K562 (cell line): ENCODE measurements at regions not wholly inside any gene's neighbourhood (a gene's known extent, or its start where the extent isn't known, plus 50 kb on each side); places are given as distances from the start of the nearest gene placed in this dataset.
A peak's percentile ranks its signal among the peaks of the same experiment; 100 is the strongest.

Experiments
- CBFB ChIP-seq: sonication (generic); formaldehyde crosslinking; IDR thresholded peaks from 2 replicates; pipeline ENCODE4 v1.4.0; 2020; ENCODE audit warnings: mild to moderate bottlenecking, missing genetic modification reagents
- EGR1 ChIP-seq: fragments of 450-650 bp; conservative IDR thresholded peaks from 2 replicates; pipeline ENCODE4 v1.6.1; 2017; ENCODE audit warnings: mild to moderate bottlenecking
- NR2C2 ChIP-seq, 2 experiments: fragments of 200-800 bp in 1 of 2; sonication (Bioruptor generic) in 1 of 2; sonication (generic) in 1 of 2; formaldehyde crosslinking in 1 of 2; IDR thresholded peaks; 2 replicates each; pipeline versions ENCODE4 v1.6.1 to v1.8.0; 2016 to 2022; ENCODE audit warnings: mild to moderate bottlenecking in 1 of 2, missing compliant biosample characterization in 1 of 2, missing genetic modification characterization in 1 of 2, missing genetic modification reagents in 1 of 2
- PHF20 ChIP-seq: fragments of 450-650 bp; IDR thresholded peaks from 2 replicates; pipeline ENCODE4 v1.6.1; 2018; ENCODE audit not compliant: partially characterized antibody
- POLR2B ChIP-seq: fragments of 450-650 bp; IDR thresholded peaks from 2 replicates; pipeline ENCODE4 v1.6.1; 2018; ENCODE audit warnings: low read depth; ENCODE audit not compliant: partially characterized antibody
- SETDB1 ChIP-seq: IDR thresholded peaks from one replicate; pipeline ENCODE4 v1.6.1; 2012; ENCODE audit warnings: low read length, control low read depth, inconsistent platforms
- SMAD4 ChIP-seq: fragments of 250-450 bp; sonication (Bioruptor Pico); conservative IDR thresholded peaks from 2 replicates; pipeline ENCODE4 v1.8.0; 2021; ENCODE audit warnings: inconsistent platforms, mild to moderate bottlenecking, moderate library complexity
- SNRNP70 ChIP-seq: fragments of 200-400 bp; formaldehyde crosslinking; optimal IDR thresholded peaks from 2 replicates; pipeline ENCODE3; 2017; ENCODE audit warnings: low read depth, low read length
- TRIM28 ChIP-seq: fragments of 450-650 bp; IDR thresholded peaks from 2 replicates; pipeline ENCODE4 v1.6.1; 2017
- ZNF133 ChIP-seq: fragments of 250-450 bp; sonication (Bioruptor Pico); IDR thresholded peaks from 2 replicates; pipeline ENCODE4 v1.4.0; 2020; ENCODE audit warnings: mild to moderate bottlenecking
- ZNF175 ChIP-seq: fragments of 200-800 bp; sonication (Bioruptor generic); IDR thresholded peaks from 2 replicates; pipeline ENCODE4 v1.6.1; 2016; ENCODE audit warnings: low read depth, mild to moderate bottlenecking, missing genetic modification characterization, missing compliant biosample characterization
- ZNF57 ChIP-seq: fragments of 450-650 bp; formaldehyde crosslinking; IDR thresholded peaks from 2 replicates; pipeline ENCODE4 v1.4.0; 2020; ENCODE audit warnings: mild to moderate bottlenecking, moderate library complexity
- TF ChIP-seq, protein P1 (sequence below), 2 experiments: fragments of 150-350 bp in 1 of 2; IDR thresholded peaks; 2 replicates each; pipeline ENCODE4 v1.6.1; 2012 to 2016; ENCODE audit warnings: low read depth in 2 of 2, low read length in 2 of 2, mild to moderate bottlenecking in 1 of 2, moderate library complexity in 1 of 2
- TF ChIP-seq, protein P2 (sequence below), 2 experiments: fragments of 450-650 bp; IDR thresholded peaks; 2 replicates each; pipeline ENCODE4 v1.6.1; 2016
- TF ChIP-seq, protein P3 (sequence below), 2 experiments: IDR thresholded peaks in 1 of 2; conservative IDR thresholded peaks in 1 of 2; 2 replicates each; pipeline ENCODE4 v1.6.1; 2016; ENCODE audit warnings: low read depth in 2 of 2, mild to moderate bottlenecking in 1 of 2, missing compliant biosample characterization in 1 of 2, missing genetic modification characterization in 1 of 2, moderate library complexity in 1 of 2

DNA sequence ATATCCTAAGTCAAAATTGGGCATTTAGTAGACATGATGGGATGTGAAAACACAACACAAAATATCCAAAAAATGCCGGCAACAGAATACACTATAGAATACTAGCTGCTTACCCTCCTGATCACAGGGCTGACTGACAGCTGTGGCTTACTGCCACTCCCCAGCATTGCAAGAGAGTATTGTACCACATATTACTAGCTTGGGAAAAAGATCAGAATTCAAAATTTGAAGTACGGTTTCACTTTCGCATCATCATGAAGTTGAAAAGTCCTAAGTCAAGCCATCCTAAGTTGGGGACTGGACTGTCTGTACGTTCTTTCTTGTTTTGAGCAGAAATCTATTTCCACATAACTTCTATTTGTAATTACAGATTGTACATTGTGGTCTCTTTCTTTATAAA lies 851.4 kb downstream of the MAT2B start (continued):
- TF ChIP-seq, protein P1, sequence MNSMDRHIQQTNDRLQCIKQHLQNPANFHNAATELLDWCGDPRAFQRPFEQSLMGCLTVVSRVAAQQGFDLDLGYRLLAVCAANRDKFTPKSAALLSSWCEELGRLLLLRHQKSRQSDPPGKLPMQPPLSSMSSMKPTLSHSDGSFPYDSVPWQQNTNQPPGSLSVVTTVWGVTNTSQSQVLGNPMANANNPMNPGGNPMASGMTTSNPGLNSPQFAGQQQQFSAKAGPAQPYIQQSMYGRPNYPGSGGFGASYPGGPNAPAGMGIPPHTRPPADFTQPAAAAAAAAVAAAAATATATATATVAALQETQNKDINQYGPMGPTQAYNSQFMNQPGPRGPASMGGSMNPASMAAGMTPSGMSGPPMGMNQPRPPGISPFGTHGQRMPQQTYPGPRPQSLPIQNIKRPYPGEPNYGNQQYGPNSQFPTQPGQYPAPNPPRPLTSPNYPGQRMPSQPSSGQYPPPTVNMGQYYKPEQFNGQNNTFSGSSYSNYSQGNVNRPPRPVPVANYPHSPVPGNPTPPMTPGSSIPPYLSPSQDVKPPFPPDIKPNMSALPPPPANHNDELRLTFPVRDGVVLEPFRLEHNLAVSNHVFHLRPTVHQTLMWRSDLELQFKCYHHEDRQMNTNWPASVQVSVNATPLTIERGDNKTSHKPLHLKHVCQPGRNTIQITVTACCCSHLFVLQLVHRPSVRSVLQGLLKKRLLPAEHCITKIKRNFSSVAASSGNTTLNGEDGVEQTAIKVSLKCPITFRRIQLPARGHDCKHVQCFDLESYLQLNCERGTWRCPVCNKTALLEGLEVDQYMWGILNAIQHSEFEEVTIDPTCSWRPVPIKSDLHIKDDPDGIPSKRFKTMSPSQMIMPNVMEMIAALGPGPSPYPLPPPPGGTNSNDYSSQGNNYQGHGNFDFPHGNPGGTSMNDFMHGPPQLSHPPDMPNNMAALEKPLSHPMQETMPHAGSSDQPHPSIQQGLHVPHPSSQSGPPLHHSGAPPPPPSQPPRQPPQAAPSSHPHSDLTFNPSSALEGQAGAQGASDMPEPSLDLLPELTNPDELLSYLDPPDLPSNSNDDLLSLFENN (IDR thresholded peaks at IDR 0.05; ENCODE audit: low read depth in 2 of 2, low read length in 2 of 2), result no peak
- TF ChIP-seq NR2C2 (CRISPR knock-in tag; IDR thresholded peaks at IDR 0.05) (no peak), NR2C2 (tag; IDR thresholded peaks at IDR 0.05) (peak; percentile 36; the same call in 1 of the 2 replicates), EGR1 (no peak), ZNF133 (CRISPR knock-in tag) (no peak), POLR2B (no peak), SETDB1 (no peak), ZNF175 (CRISPR knock-in tag) (no peak), PHF20 (no peak), TRIM28 (no peak), CBFB (CRISPR knock-in tag) (no peak), SMAD4 (CRISPR knock-in tag) (0 out of 2 replicates have a peak, but pooled peaks have one; percentile 30), SNRNP70 (no peak), ZNF57 (CRISPR knock-in tag) (no peak)
- TF ChIP-seq, protein P2, sequence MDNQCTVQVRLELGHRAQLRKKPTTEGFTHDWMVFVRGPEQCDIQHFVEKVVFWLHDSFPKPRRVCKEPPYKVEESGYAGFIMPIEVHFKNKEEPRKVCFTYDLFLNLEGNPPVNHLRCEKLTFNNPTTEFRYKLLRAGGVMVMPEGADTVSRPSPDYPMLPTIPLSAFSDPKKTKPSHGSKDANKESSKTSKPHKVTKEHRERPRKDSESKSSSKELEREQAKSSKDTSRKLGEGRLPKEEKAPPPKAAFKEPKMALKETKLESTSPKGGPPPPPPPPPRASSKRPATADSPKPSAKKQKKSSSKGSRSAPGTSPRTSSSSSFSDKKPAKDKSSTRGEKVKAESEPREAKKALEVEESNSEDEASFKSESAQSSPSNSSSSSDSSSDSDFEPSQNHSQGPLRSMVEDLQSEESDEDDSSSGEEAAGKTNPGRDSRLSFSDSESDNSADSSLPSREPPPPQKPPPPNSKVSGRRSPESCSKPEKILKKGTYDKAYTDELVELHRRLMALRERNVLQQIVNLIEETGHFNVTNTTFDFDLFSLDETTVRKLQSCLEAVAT (IDR thresholded peaks at IDR 0.05), result no peak
- TF ChIP-seq, protein P3, sequence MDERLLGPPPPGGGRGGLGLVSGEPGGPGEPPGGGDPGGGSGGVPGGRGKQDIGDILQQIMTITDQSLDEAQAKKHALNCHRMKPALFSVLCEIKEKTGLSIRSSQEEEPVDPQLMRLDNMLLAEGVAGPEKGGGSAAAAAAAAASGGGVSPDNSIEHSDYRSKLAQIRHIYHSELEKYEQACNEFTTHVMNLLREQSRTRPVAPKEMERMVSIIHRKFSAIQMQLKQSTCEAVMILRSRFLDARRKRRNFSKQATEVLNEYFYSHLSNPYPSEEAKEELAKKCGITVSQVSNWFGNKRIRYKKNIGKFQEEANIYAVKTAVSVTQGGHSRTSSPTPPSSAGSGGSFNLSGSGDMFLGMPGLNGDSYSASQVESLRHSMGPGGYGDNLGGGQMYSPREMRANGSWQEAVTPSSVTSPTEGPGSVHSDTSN (CRISPR knock-in tag; IDR thresholded peaks at IDR 0.05; ENCODE audit: low read depth), result no peak
- TF ChIP-seq, protein P3 (tag; conservative IDR thresholded peaks at IDR 0.05; ENCODE audit: low read depth), result peak; percentile 64; the same call in 1 of the 2 replicates
